ENCODE measurements at regions not wholly inside any gene's neighbourhood (a gene's known extent, or its start where the extent isn't known, plus 50 kb on each side); places are given as distances from the start of the nearest gene placed in this dataset.

DNA sequence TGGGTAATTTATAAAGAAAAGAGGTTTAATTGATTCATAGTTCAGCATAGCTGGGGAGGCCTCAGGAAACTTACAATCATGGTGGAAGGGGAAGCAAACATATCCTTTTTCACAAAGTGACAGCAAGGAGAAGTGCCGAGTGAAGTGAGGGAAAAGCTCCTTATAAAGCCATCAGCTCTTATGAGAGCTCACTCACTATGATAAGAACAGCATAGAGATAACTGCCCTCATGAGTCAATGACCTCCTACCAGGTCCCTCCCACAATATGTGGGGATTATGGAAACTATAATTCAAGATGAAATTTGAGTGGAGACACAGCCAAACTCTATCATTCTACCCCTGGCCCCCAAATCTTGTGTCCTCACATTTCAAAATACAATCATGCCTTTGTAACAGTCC, 115.8 kb upstream of the LAMA2 start:
- ChIA-PET CTCF (no interaction called here), POLR2A (no interaction called here)
- intact Hi-C loops (cut with DNase I, micrococcal nuclease) = no loop called here
- H3K4me3 Mint-ChIP-seq = no peak overlapping the region
- Histone ChIP-seq H3K27ac (ENCODE audit: low read depth in 1 of 2, low read length in 2 of 2) (no peak overlapping the region), H3K27me3 (ENCODE audit: control insufficient read depth in 1 of 2, insufficient read depth in 2 of 2, low read length in 2 of 2) (peaks cover 0 to 4% of the 10 kb centered on the region in 2 experiments), H3K4me1 (ENCODE audit: insufficient read depth, low read length) (no peaks in the 10 kb centered on the region), H3K36me3 (ENCODE audit: insufficient read depth, low read length) (no peaks in the 10 kb centered on the region), H3K9me3 (ENCODE audit: control insufficient read depth in 1 of 2, insufficient read depth in 1 of 2, low read length in 2 of 2) (peaks cover 0 to 3% of the 10 kb centered on the region in 2 experiments), H3K4me3 (ENCODE audit: low read length) (no peak overlapping the region)
- TF ChIP-seq, protein P1, sequence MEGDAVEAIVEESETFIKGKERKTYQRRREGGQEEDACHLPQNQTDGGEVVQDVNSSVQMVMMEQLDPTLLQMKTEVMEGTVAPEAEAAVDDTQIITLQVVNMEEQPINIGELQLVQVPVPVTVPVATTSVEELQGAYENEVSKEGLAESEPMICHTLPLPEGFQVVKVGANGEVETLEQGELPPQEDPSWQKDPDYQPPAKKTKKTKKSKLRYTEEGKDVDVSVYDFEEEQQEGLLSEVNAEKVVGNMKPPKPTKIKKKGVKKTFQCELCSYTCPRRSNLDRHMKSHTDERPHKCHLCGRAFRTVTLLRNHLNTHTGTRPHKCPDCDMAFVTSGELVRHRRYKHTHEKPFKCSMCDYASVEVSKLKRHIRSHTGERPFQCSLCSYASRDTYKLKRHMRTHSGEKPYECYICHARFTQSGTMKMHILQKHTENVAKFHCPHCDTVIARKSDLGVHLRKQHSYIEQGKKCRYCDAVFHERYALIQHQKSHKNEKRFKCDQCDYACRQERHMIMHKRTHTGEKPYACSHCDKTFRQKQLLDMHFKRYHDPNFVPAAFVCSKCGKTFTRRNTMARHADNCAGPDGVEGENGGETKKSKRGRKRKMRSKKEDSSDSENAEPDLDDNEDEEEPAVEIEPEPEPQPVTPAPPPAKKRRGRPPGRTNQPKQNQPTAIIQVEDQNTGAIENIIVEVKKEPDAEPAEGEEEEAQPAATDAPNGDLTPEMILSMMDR (IDR thresholded peaks at IDR 0.05) = no peak
- no peaks in the 10 kb centered on the region for H3K36me3 Mint-ChIP-seq (ENCODE audit: low read depth)
- H3K27ac Mint-ChIP-seq = no peak overlapping the region
- DNase-seq (no peak), ATAC-seq (ENCODE audit: poor library complexity) (no peak)
- H3K4me1 Mint-ChIP-seq (ENCODE audit: low read depth) = no peaks in the 10 kb centered on the region
- peaks cover 3% of the 10 kb centered on the region for H3K9me3 Mint-ChIP-seq
- peaks cover 16% of the 10 kb centered on the region for H3K27me3 Mint-ChIP-seq

GRCh38 chr6:128763599-128764300, 119.2 kb upstream of the LAMA2 start:
- H3K27me3 ChIP-seq (ENCODE audit: control insufficient read depth in 1 of 2, insufficient read depth in 2 of 2, low read length in 2 of 2) = peaks cover 0 to 9% of the 10 kb centered on the region in 2 experiments
- no peak overlapping the region for H3K4me3 ChIP-seq (ENCODE audit: low read length)
- peaks cover 0 to 13% of the 10 kb centered on the region in 2 experiments for H3K9me3 ChIP-seq (ENCODE audit: control insufficient read depth in 1 of 2, insufficient read depth in 1 of 2, low read length in 2 of 2)
- H3K36me3 ChIP-seq (ENCODE audit: insufficient read depth, low read length) = no peaks in the 10 kb centered on the region
- H3K4me1 ChIP-seq (ENCODE audit: insufficient read depth, low read length) = no peaks in the 10 kb centered on the region
- TF ChIP-seq, protein P1 (IDR thresholded peaks at IDR 0.05) = no peak
- no peak overlapping the region for H3K27ac Mint-ChIP-seq
- ChIA-PET POLR2A (no interaction called here), CTCF (no interaction called here)
- DNase-seq = no peak
- H3K9me3 Mint-ChIP-seq = peaks cover 3% of the 10 kb centered on the region
- ATAC-seq (ENCODE audit: poor library complexity) = no peak
- H3K36me3 Mint-ChIP-seq (ENCODE audit: low read depth) = no peaks in the 10 kb centered on the region
- H3K27me3 Mint-ChIP-seq = peaks cover 25% of the 10 kb centered on the region
- no peaks in the 10 kb centered on the region for H3K4me1 Mint-ChIP-seq (ENCODE audit: low read depth)
- intact Hi-C loops (cut with DNase I, micrococcal nuclease) = no loop called here
- H3K27ac ChIP-seq (ENCODE audit: low read depth in 1 of 2, low read length in 2 of 2) = no peak overlapping the region
- no peak overlapping the region for H3K4me3 Mint-ChIP-seq

GRCh38 chr6:128759901-128760300, 123.0 kb upstream of the LAMA2 start:
- TF ChIP-seq, protein P1 (IDR thresholded peaks at IDR 0.05) = no peak
- H3K36me3 Mint-ChIP-seq (ENCODE audit: low read depth) = no peaks in the 10 kb centered on the region
- H3K27me3 Mint-ChIP-seq = peaks cover 27% of the 10 kb centered on the region
- intact Hi-C loops (cut with DNase I, micrococcal nuclease) = no loop called here
- H3K4me3 Mint-ChIP-seq = no peak overlapping the region
- Histone ChIP-seq H3K9me3 (ENCODE audit: control insufficient read depth in 1 of 2, insufficient read depth in 1 of 2, low read length in 2 of 2) (peaks cover 0 to 10% of the 10 kb centered on the region in 2 experiments), H3K27ac (ENCODE audit: low read depth in 1 of 2, low read length in 2 of 2) (no peak overlapping the region), H3K4me1 (ENCODE audit: insufficient read depth, low read length) (no peaks in the 10 kb centered on the region), H3K27me3 (ENCODE audit: control insufficient read depth in 1 of 2, insufficient read depth in 2 of 2, low read length in 2 of 2) (peaks cover 0 to 9% of the 10 kb centered on the region in 2 experiments), H3K4me3 (ENCODE audit: low read length) (no peak overlapping the region), H3K36me3 (ENCODE audit: insufficient read depth, low read length) (no peaks in the 10 kb centered on the region)
- H3K27ac Mint-ChIP-seq = no peak overlapping the region
- H3K9me3 Mint-ChIP-seq = no peaks in the 10 kb centered on the region
- POLR2A ChIA-PET = no interaction called here
- DNase-seq = no peak
- no peak for ATAC-seq (ENCODE audit: poor library complexity)
- CTCF ChIA-PET = no interaction called here
- no peaks in the 10 kb centered on the region for H3K4me1 Mint-ChIP-seq (ENCODE audit: low read depth)

All from CD4-positive, alpha-beta T cell (primary cell).